Esophagus muscularis mucosa (tissue), 4 donors: ENCODE measurements at regions not wholly inside any gene's neighbourhood (a gene's known extent, or its start where the extent isn't known, plus 50 kb on each side); places are given as distances from the start of the nearest gene placed in this dataset.

Source experiments
- DNase-seq: peaks from one replicate; pipeline ENCODE4 v3.0.0-alpha.2; 2017; ENCODE audit errors: extremely low spot score
- H3K27ac ChIP-seq, 4 donors: fragments of 200-600 bp; sonication (generic); replicated peaks in 1 of 4; 1 replicate in 3 of 4; 2 replicates in 1 of 4; pipeline ENCODE4 v1.5.1; 2016 to 2019; ENCODE audit warnings: mild to moderate bottlenecking in 1 of 4
- H3K27me3 ChIP-seq, 4 donors: fragments of 200-600 bp; sonication (generic); one replicate each; pipeline versions ENCODE4 v1.5.1 to v1.6.0; 2016 to 2019
- H3K36me3 ChIP-seq, 4 donors: fragments of 200-600 bp; sonication (generic); one replicate each; pipeline ENCODE4 v1.5.1; 2016 to 2019
- H3K4me1 ChIP-seq, 4 donors: fragments of 200-600 bp; sonication (generic); one replicate each; pipeline ENCODE4 v1.5.1; 2016 to 2019
- H3K4me3 ChIP-seq, 4 donors: fragments of 200-600 bp; sonication (generic); 1 replicate in 2 of 4; 2 replicates in 2 of 4; pipeline ENCODE4 v1.5.1; 2016 to 2019; ENCODE audit warnings: mild to moderate bottlenecking in 4 of 4, moderate library complexity in 1 of 4
- H3K9me3 ChIP-seq, 4 donors: fragments of 200-600 bp; sonication (generic); 1 replicate in 3 of 4; 2 replicates in 1 of 4; pipeline ENCODE4 v1.5.1; 2016 to 2019
- EP300 ChIP-seq: sonication (generic); formaldehyde crosslinking; IDR thresholded peaks from one replicate; pipeline ENCODE4 v1.6.1; 2017; ENCODE audit warnings: antibody characterized with exemption
- POLR2A ChIP-seq: fragments of 450-650 bp; IDR thresholded peaks from one replicate; pipeline ENCODE4 v1.6.1; 2017; ENCODE audit warnings: antibody characterized with exemption, moderate library complexity, mild to moderate bottlenecking, low read depth
- POLR2AphosphoS5 ChIP-seq, 2 donors: sonication (generic); formaldehyde crosslinking; IDR thresholded peaks; one replicate each; pipeline ENCODE4 v1.6.1; 2017; ENCODE audit warnings: antibody characterized with exemption in 2 of 2
- WGBS: methylation state at CpG from one replicate; pipeline ENCODE4 v1.1.5; 2018; 5-methylcytosine and 5-hydroxymethylcytosine counted together
- intact Hi-C: fragments of 100-400 bp; cut with DNase I; formaldehyde crosslinking; loops from one replicate; pipeline ENCODE4 v1.15.1; 2023
- TF ChIP-seq, protein P1 (sequence below), 3 experiments: fragments of 200-600 bp in 2 of 3; fragments of 450-650 bp in 1 of 3; sonication (generic) in 2 of 3; IDR thresholded peaks; one replicate each; pipeline ENCODE4 v1.5.1; 2017 to 2019; ENCODE audit warnings: antibody characterized with exemption in 3 of 3, mild to moderate bottlenecking in 2 of 3, moderate library complexity in 1 of 3

DNA sequence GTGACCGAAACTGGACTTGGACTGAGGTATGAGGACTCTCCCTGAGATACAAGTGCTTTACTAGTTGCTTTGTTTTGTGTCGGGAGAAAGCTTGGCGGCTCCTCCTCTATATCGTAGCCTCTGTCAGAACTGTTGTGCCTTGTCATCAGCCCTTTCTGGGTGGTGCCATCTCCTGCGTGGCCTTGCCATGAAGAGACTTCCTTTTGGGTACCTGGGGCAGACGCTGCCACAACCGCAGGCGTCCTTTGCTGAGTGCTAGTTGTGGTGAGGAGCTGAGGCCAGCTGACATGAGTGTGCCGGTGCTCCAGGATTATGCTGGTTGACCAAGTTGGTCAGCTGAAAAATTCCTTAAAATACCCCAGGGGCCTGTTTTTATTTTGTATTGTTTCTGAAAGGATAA lies 124.5 kb downstream of the AKAP11 start:
- intact Hi-C loops, result no loop called here
- Histone ChIP-seq H3K9me3 (no peaks in the 10 kb centered on the region), H3K27me3 (no peaks in the 10 kb centered on the region), H3K4me1 (no peaks in the 10 kb centered on the region), H3K4me3 (no peak overlapping the region), H3K36me3 (no peaks in the 10 kb centered on the region), H3K27ac (no peak overlapping the region)
- TF ChIP-seq POLR2A (no peak), POLR2AphosphoS5 (IDR thresholded peaks at IDR 0.05) (no peak), EP300 (no peak)
- TF ChIP-seq, protein P1, sequence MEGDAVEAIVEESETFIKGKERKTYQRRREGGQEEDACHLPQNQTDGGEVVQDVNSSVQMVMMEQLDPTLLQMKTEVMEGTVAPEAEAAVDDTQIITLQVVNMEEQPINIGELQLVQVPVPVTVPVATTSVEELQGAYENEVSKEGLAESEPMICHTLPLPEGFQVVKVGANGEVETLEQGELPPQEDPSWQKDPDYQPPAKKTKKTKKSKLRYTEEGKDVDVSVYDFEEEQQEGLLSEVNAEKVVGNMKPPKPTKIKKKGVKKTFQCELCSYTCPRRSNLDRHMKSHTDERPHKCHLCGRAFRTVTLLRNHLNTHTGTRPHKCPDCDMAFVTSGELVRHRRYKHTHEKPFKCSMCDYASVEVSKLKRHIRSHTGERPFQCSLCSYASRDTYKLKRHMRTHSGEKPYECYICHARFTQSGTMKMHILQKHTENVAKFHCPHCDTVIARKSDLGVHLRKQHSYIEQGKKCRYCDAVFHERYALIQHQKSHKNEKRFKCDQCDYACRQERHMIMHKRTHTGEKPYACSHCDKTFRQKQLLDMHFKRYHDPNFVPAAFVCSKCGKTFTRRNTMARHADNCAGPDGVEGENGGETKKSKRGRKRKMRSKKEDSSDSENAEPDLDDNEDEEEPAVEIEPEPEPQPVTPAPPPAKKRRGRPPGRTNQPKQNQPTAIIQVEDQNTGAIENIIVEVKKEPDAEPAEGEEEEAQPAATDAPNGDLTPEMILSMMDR (IDR thresholded peaks at IDR 0.05), result no peak
- DNase-seq, result no peak
- 97% methylated on average over 9 of the region's 9 CpGs for WGBS

DNA sequence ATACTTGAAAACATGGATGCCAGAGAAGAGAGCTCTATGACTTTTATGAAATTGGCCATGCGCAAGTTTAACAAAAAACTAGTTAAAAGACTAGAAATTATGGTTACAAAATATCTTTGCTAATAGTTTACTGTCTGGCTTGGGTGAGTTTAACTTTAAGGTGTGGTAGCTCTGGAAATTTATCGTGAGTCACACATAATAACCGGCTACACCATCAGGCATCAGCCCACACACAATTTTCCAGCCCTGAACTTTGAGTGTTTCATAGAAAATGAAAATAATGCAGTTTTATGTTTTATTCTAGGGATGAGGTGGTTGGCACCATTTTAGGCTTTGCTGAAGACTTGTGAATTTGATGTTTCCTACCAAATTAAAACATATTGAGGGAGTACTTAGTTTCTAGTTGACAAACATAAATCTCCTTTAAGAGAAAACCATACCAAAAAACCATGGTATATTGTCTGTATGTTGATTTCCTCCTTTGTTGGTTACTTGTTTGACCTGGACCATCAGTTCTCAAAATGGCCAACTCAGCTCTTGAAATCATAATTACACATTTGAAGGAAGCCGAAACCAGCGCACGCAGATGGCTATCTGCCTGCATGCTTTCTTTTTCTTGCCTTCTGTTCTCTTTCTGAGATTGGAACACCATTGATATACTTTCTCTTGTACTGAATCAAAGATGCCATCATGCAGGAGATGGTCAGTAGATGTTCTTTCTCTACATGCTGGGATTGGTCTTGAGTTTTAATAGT lies 125.1 kb downstream of the AKAP11 start:
- intact Hi-C loops, result no loop called here

GRCh38 chr13:42398533-42398932 lies 126.6 kb downstream of the AKAP11 start:
- 49% methylated on average over 4 of the region's 4 CpGs for WGBS
- TF ChIP-seq POLR2AphosphoS5 (IDR thresholded peaks at IDR 0.05) (no peak), EP300 (no peak), POLR2A (no peak)
- TF ChIP-seq, protein P1 (IDR thresholded peaks at IDR 0.05), result no peak
- no peak for DNase-seq
- no peak overlapping the region for H3K4me3 ChIP-seq
- no peaks in the 10 kb centered on the region for H3K9me3 ChIP-seq
- H3K27me3 ChIP-seq, result no peaks in the 10 kb centered on the region
- intact Hi-C loops, result no loop called here
- H3K4me1 ChIP-seq, result no peaks in the 10 kb centered on the region
- H3K36me3 ChIP-seq, result no peaks in the 10 kb centered on the region
- no peak overlapping the region for H3K27ac ChIP-seq

More for the DNA sequence above, 125.1 kb downstream of the AKAP11 start:
- H3K36me3 ChIP-seq, result no peaks in the 10 kb centered on the region
- TF ChIP-seq POLR2AphosphoS5 (IDR thresholded peaks at IDR 0.05), result no peak
- no peak for TF ChIP-seq EP300
- no peak for TF ChIP-seq POLR2A
- TF ChIP-seq, protein P1 (IDR thresholded peaks at IDR 0.05), result no peak
- WGBS, result 88% methylated on average over 6 of the region's 6 CpGs
- H3K27ac ChIP-seq, result no peak overlapping the region
- H3K4me1 ChIP-seq, result no peaks in the 10 kb centered on the region
- H3K27me3 ChIP-seq, result no peaks in the 10 kb centered on the region
- no peaks in the 10 kb centered on the region for H3K9me3 ChIP-seq
- no peak overlapping the region for H3K4me3 ChIP-seq
- DNase-seq, result no peak

DNA sequence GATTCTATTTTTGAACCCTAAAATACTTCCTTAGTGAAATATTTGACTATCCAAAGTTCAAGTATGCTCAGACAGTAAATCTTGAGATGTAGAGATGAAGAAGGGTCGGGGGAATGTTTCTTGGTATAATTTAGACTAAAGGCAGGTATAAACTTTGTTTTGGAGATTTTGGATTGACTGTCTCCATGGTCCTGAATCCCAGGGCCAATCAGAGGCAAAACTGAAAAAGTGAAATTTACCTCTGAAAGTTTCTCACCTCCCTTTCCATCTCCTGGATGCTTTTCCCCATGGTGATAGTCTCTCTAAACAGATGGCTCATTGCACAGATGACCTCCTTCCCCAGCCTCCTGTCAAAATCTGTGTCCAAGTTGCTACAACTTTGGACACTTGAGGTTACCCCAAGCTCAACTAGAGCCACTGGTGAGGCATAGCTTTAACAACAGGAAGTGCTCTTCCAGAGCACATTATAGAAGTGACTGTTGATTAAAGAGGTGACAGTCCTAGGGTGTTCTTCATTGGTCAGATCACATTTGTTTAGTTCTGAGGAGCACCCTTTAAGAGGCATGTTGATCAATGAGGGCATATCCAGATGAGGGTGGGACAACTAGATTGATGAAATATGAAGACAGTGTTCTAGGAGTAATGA lies 128.4 kb downstream of the AKAP11 start:
- intact Hi-C loops, result no loop called here
- H3K27me3 ChIP-seq, result no peaks in the 10 kb centered on the region
- no peak overlapping the region for H3K4me3 ChIP-seq
- no peaks in the 10 kb centered on the region for H3K4me1 ChIP-seq
- DNase-seq, result no peak
- H3K36me3 ChIP-seq, result no peaks in the 10 kb centered on the region
- no peak overlapping the region for H3K27ac ChIP-seq
- WGBS, result 87% methylated on average over 1 of the region's 1 CpG
- TF ChIP-seq POLR2A, result no peak
- no peaks in the 10 kb centered on the region for H3K9me3 ChIP-seq

- H3K27ac ChIP-seq, result no peak overlapping the region
- no peak for DNase-seq
- H3K36me3 ChIP-seq, result no peaks in the 10 kb centered on the region
Observed at GRCh38 chr13:42401376-42401775, 129.4 kb downstream of the AKAP11 start.

More at GRCh38 chr13:42401376-42401775, 129.4 kb downstream of the AKAP11 start:
- intact Hi-C loops, result no loop called here
- no peaks in the 10 kb centered on the region for H3K27me3 ChIP-seq
- no peak overlapping the region for H3K4me3 ChIP-seq
- no peaks in the 10 kb centered on the region for H3K9me3 ChIP-seq
- H3K4me1 ChIP-seq, result no peaks in the 10 kb centered on the region
- 83% methylated on average over 3 of the region's 3 CpGs for WGBS
- TF ChIP-seq, protein P1 (IDR thresholded peaks at IDR 0.05), result no peak
- TF ChIP-seq POLR2AphosphoS5 (IDR thresholded peaks at IDR 0.05), result no peak
- no peak for TF ChIP-seq POLR2A
- TF ChIP-seq EP300, result no peak
